HepG2 (cell line): ENCODE measurements at regions not wholly inside any gene's neighbourhood (a gene's known extent, or its start where the extent isn't known, plus 50 kb on each side); places are given as distances from the start of the nearest gene placed in this dataset.

Source experiments
- BCL3 ChIP-seq: sonication (generic); formaldehyde crosslinking; IDR thresholded peaks from 2 replicates; pipeline ENCODE4 v1.5.1; 2020; ENCODE audit warnings: mild to moderate bottlenecking, missing genetic modification reagents, moderate library complexity
- CCAR2 ChIP-seq: fragments of 200-400 bp; formaldehyde crosslinking; optimal IDR thresholded peaks from 2 replicates; pipeline ENCODE3; 2018; ENCODE audit warnings: low read depth, mild to moderate bottlenecking, low read length, moderate library complexity
- CHCHD3 ChIP-seq: sonication (generic); formaldehyde crosslinking; IDR thresholded peaks from 2 replicates; pipeline ENCODE4 v1.8.0; 2022; ENCODE audit warnings: mild to moderate bottlenecking, missing genetic modification reagents, moderate library complexity
- CTCF ChIP-seq: sonication (generic); formaldehyde crosslinking; IDR thresholded peaks from 2 replicates; pipeline ENCODE4 v1.5.0; 2020; ENCODE audit warnings: mild to moderate bottlenecking, missing genetic modification reagents, moderate library complexity
- FOXP1 ChIP-seq, 2 experiments: fragments of 450-650 bp in 1 of 2; IDR thresholded peaks; 2 replicates each; pipeline ENCODE4 v1.6.1; 2017 to 2018; ENCODE audit warnings: antibody characterized with exemption in 1 of 2
- LRRFIP1 ChIP-seq: sonication (generic); formaldehyde crosslinking; conservative IDR thresholded peaks from 2 replicates; pipeline ENCODE4 v1.4.0; 2020; ENCODE audit warnings: missing genetic modification reagents
- MLX ChIP-seq: IDR thresholded peaks from 2 replicates; pipeline ENCODE4 v1.6.1; 2016
- SP2 ChIP-seq: sonication (generic); formaldehyde crosslinking; IDR thresholded peaks from 2 replicates; pipeline ENCODE4 v1.5.1; 2020; ENCODE audit warnings: mild to moderate bottlenecking, missing genetic modification reagents
- ZKSCAN1 ChIP-seq: fragments of 150-350 bp; IDR thresholded peaks from 2 replicates; pipeline ENCODE4 v1.6.1; 2014; ENCODE audit warnings: low read length
- ZNF350 ChIP-seq: sonication (generic); formaldehyde crosslinking; IDR thresholded peaks from 2 replicates; pipeline ENCODE4 v1.4.0; 2020; ENCODE audit warnings: mild to moderate bottlenecking, low read depth, missing genetic modification reagents, borderline replicate concordance
- ZNF441 ChIP-seq: sonication (generic); formaldehyde crosslinking; IDR thresholded peaks from 2 replicates; pipeline ENCODE4 v1.7.0; 2021; ENCODE audit warnings: missing genetic modification reagents, borderline replicate concordance
- ZNF574 ChIP-seq: sonication (generic); formaldehyde crosslinking; IDR thresholded peaks from 2 replicates; pipeline ENCODE4 v1.4.0; 2020; ENCODE audit warnings: missing genetic modification reagents
- ZNF766 ChIP-seq: sonication (generic); formaldehyde crosslinking; IDR thresholded peaks from 2 replicates; pipeline ENCODE4 v1.5.0; 2020; ENCODE audit warnings: missing genetic modification reagents, borderline replicate concordance
- ZNF800 ChIP-seq: sonication (generic); formaldehyde crosslinking; IDR thresholded peaks from 2 replicates; pipeline ENCODE4 v1.4.0; 2020; ENCODE audit warnings: missing genetic modification reagents

GRCh38 chr10:78937800-78938694 lies 130.7 kb upstream of the ZMIZ1 start (continued):
- TF ChIP-seq ZNF800 (CRISPR knock-in tag) (no peak), ZNF350 (CRISPR knock-in tag) (no peak; the same call in 1 of the 2 replicates), SP2 (CRISPR knock-in tag) (no peak), ZKSCAN1 (no peak), ZNF766 (CRISPR knock-in tag) (no peak), ZNF574 (CRISPR knock-in tag) (no peak), CCAR2 (no peak), CHCHD3 (CRISPR knock-in tag) (no peak), FOXP1 (IDR thresholded peaks at IDR 0.05) (no peak), FOXP1 (CRISPR knock-in tag; IDR thresholded peaks at IDR 0.05) (peak; percentile 76), CTCF (CRISPR knock-in tag) (peak; percentile 48), BCL3 (CRISPR knock-in tag) (no peak), LRRFIP1 (CRISPR knock-in tag) (no peak), MLX (CRISPR knock-in tag) (no peak), ZNF441 (no peak)
